IgD-negative memory B cell (primary cell): ENCODE measurements at regions not wholly inside any gene's neighbourhood (a gene's known extent, or its start where the extent isn't known, plus 50 kb on each side); places are given as distances from the start of the nearest gene placed in this dataset.

ENCODE experiments used
- H3K27ac Mint-ChIP-seq, 3 donors: one replicate each; pipeline ENCODE4 v1.8.0; 2020 to 2022; ENCODE audit warnings: mild to moderate bottlenecking in 3 of 3, mixed read lengths in 3 of 3, moderate library complexity in 1 of 3
- H3K27me3 Mint-ChIP-seq: one replicate; pipeline ENCODE4 v1.8.0; 2021; ENCODE audit warnings: mixed read lengths
- H3K36me3 Mint-ChIP-seq: one replicate; pipeline ENCODE4 v1.8.0; 2020; ENCODE audit warnings: mild to moderate bottlenecking, mixed read lengths
- H3K4me1 Mint-ChIP-seq, 3 donors: one replicate each; pipeline ENCODE4 v1.8.0; 2020 to 2022; ENCODE audit warnings: mixed read lengths in 3 of 3, mild to moderate bottlenecking in 1 of 3
- H3K4me3 Mint-ChIP-seq, 4 donors: one replicate each; pipeline ENCODE4 v1.8.0; 2020 to 2022; ENCODE audit warnings: mild to moderate bottlenecking in 4 of 4, mixed read lengths in 4 of 4, moderate library complexity in 3 of 4
- H3K9me3 Mint-ChIP-seq, 3 donors: one replicate each; pipeline ENCODE4 v1.8.0; 2020 to 2021; ENCODE audit warnings: mixed read lengths in 3 of 3, mild to moderate bottlenecking in 1 of 3

- Mint-ChIP-seq H3K27ac (no peak overlapping the region), H3K9me3 (no peaks in the 10 kb centered on the region), H3K36me3 (no peaks in the 10 kb centered on the region), H3K27me3 (no peaks in the 10 kb centered on the region), H3K4me3 (no peak overlapping the region), H3K4me1 (no peaks in the 10 kb centered on the region)
These were observed 99.4 kb upstream of the ZC3H12C start for GRCh38 chr11:109993786-109994185.

DNA sequence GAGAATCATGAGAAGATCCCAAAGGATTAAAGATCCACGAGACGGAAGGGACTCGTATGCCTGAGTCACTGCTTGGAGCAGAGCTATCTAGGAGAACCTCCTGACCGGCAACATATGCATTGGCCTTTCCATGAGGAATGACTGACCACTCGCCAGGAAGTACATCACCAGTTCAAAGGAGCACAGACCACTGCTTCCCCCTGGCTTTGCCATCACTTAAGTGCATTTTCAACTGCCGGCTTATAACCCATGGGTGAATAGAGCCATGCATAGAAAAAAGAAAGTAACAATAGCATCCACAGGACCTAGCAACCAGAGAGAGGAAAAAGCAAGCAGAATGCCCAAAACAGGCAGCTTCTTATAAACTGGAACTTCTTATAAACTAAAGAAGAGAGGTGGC lies 98.3 kb upstream of the ZC3H12C start:
- no peak overlapping the region for H3K4me3 Mint-ChIP-seq
- H3K9me3 Mint-ChIP-seq, result no peaks in the 10 kb centered on the region
- H3K4me1 Mint-ChIP-seq, result no peaks in the 10 kb centered on the region
- no peaks in the 10 kb centered on the region for H3K27me3 Mint-ChIP-seq
- no peaks in the 10 kb centered on the region for H3K36me3 Mint-ChIP-seq
- no peak overlapping the region for H3K27ac Mint-ChIP-seq

DNA sequence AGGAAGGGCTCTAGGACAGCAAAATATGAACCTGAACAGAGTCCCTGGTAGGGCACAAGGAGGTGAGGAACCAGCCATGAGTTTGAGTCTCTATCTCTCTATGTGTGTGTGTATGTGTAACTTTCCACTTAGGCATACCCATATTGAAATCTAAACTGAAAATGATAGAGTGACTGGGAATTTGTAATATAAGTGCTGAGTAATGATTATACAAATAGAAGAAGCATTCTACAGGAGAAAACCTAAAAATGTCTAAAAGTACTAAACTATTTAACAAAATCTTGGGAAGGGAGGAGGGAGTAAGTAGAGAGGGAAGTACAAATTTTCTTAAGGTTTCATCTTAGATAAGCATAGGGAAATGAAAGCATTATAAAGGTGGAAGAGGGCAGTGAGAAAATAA lies 97.1 kb upstream of the ZC3H12C start:
- H3K4me3 Mint-ChIP-seq, result no peak overlapping the region

DNA sequence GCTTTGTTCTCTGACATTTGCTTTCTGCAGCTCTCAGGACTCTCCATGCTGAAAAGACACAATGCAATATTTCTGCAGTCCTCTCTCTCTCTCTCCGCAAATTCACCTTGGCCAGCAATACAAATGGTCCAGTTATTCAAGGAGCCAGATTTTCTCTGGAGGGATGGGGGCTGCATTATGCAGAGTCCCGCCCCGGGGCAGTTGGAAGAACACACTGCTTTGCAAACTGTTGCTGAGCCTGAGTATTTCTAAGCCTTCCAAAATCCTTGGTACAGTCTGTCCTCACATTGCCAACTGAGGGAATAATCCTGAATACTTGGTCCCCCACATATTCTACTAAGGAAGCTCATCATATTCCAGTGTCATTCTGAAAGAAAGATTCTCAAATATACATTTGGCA lies 94.3 kb upstream of the ZC3H12C start:
- Mint-ChIP-seq H3K36me3 (no peaks in the 10 kb centered on the region), H3K4me1 (no peaks in the 10 kb centered on the region), H3K27me3 (peaks cover 10% of the 10 kb centered on the region), H3K27ac (no peak overlapping the region), H3K4me3 (no peak overlapping the region), H3K9me3 (no peaks in the 10 kb centered on the region)

More for the DNA sequence above, 97.1 kb upstream of the ZC3H12C start:
- peaks cover 3% of the 10 kb centered on the region for H3K27me3 Mint-ChIP-seq
- H3K9me3 Mint-ChIP-seq, result no peaks in the 10 kb centered on the region
- H3K36me3 Mint-ChIP-seq, result no peaks in the 10 kb centered on the region
- H3K4me1 Mint-ChIP-seq, result no peaks in the 10 kb centered on the region
- no peak overlapping the region for H3K27ac Mint-ChIP-seq

DNA sequence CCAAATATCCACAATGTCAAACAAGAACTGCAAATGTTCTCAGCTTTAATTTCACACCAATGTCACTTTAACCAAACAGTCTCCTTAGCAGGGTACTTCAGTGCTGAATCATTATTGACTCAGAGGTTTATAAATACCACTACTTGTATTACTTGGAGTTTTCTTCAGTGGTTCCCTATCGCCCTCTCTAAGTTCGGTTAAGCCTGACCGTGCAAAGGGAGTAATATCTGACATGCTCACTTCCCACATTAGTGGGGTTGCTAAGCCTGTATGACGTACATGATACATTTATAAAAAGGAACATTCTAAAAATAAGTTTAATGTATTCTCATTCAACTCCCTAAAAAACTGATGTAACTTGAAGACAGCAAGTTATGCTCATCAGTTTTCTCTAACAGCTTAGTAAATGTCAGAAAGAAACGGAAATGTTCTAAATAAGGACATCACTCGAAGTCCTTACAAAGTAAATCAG lies 93.1 kb upstream of the ZC3H12C start:
- Mint-ChIP-seq H3K9me3 (peaks cover 0 to 6% (median 0%) of the 10 kb centered on the region in 3 donors), H3K27me3 (peaks cover 16% of the 10 kb centered on the region), H3K4me3 (no peak overlapping the region), H3K36me3 (no peaks in the 10 kb centered on the region), H3K4me1 (no peaks in the 10 kb centered on the region), H3K27ac (no peak overlapping the region)

DNA sequence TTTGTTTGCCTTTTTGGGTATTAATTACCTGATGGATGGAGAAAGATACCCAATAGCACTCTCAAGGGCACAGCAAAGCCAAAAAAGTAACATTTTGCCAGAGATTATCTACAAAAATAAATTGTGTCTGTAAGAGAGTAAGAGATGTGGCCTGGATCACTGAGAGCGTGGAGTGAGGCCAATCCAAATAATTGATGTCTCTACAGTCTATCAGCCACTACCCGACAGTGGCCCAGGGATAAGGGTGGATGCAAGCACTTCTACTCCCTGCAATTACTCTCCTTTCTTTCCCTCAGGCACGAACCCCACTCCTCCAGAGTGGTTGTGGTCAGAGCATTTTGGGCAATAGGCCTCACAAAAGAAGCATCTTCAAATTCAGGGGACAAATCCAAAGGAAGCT lies 92.3 kb upstream of the ZC3H12C start:
- Mint-ChIP-seq H3K27me3 (peaks cover 17% of the 10 kb centered on the region), H3K27ac (no peak overlapping the region), H3K9me3 (peaks cover 0 to 6% (median 0%) of the 10 kb centered on the region in 3 donors), H3K4me1 (no peaks in the 10 kb centered on the region), H3K4me3 (no peak overlapping the region), H3K36me3 (no peaks in the 10 kb centered on the region)

DNA sequence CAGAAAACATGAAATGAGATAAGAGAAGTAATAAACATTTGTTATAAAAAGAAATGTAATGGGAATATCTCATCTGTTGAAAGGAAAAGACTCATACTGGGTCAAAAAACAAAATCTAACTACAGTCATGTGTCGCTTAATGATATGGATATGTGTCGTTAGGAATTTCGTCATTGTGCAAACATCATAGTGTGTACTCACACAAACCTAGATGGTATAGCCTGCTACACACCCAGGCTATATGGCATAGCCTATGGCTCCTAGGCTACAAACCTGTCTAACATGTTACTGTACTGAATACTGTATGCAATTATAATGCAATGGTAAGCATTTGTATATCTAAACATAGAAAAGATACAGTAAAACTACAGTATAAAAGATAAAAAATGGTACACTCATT lies 89.8 kb upstream of the ZC3H12C start:
- Mint-ChIP-seq H3K36me3 (no peaks in the 10 kb centered on the region), H3K4me3 (no peak overlapping the region), H3K4me1 (no peaks in the 10 kb centered on the region), H3K27ac (no peak overlapping the region), H3K9me3 (peaks cover 0 to 6% (median 0%) of the 10 kb centered on the region in 3 donors), H3K27me3 (peaks cover 19% of the 10 kb centered on the region)

GRCh38 chr11:110011595-110011994 lies 81.6 kb upstream of the ZC3H12C start:
- peaks cover 20% of the 10 kb centered on the region for H3K27me3 Mint-ChIP-seq
- H3K4me3 Mint-ChIP-seq, result no peak overlapping the region
- H3K36me3 Mint-ChIP-seq, result peaks cover 4% of the 10 kb centered on the region
- H3K4me1 Mint-ChIP-seq, result no peaks in the 10 kb centered on the region
- peaks cover 5 to 20% (median 19%) of the 10 kb centered on the region in 3 donors for H3K9me3 Mint-ChIP-seq
- no peak overlapping the region for H3K27ac Mint-ChIP-seq

DNA sequence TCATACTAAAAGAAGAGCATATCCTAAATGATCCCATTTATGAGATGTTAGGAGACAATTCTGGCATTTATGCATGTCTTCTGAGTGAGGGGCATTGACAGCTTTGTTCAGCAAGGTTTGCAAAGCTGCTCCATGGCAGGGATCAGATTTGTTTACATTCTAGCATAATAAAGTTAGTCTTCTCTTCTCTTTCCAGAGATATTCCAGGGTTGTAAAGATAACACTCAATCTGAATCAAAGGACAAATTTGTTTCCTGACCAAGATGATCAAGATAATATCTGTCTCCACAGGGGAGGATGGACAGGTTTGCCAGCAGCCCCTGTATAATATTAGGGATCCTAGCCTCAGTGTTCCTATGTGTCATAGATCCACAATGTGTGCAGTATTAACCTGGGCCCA lies 77.5 kb upstream of the ZC3H12C start:
- Mint-ChIP-seq H3K27me3 (peaks cover 16% of the 10 kb centered on the region), H3K9me3 (peaks cover 5 to 16% (median 15%) of the 10 kb centered on the region in 3 donors), H3K27ac (no peak overlapping the region), H3K4me3 (no peak overlapping the region), H3K36me3 (peaks cover 7% of the 10 kb centered on the region), H3K4me1 (no peaks in the 10 kb centered on the region)

- peaks cover 23% of the 10 kb centered on the region for H3K27me3 Mint-ChIP-seq
- H3K27ac Mint-ChIP-seq, result no peak overlapping the region
- peaks cover 3% of the 10 kb centered on the region for H3K36me3 Mint-ChIP-seq
- peaks cover 0 to 10% (median 3%) of the 10 kb centered on the region in 3 donors for H3K9me3 Mint-ChIP-seq
- no peak overlapping the region for H3K4me3 Mint-ChIP-seq
- no peaks in the 10 kb centered on the region for H3K4me1 Mint-ChIP-seq
These were observed 73.5 kb upstream of the ZC3H12C start for GRCh38 chr11:110019675-110020074.

- no peak overlapping the region for H3K4me3 Mint-ChIP-seq
- peaks cover 3% of the 10 kb centered on the region for H3K36me3 Mint-ChIP-seq
- peaks cover 6 to 8% (median 6%) of the 10 kb centered on the region in 3 donors for H3K4me1 Mint-ChIP-seq
- H3K27me3 Mint-ChIP-seq, result peaks cover 21% of the 10 kb centered on the region
- H3K9me3 Mint-ChIP-seq, result peaks cover 0 to 6% (median 2%) of the 10 kb centered on the region in 3 donors
- no peak overlapping the region for H3K27ac Mint-ChIP-seq
These were observed 70.6 kb upstream of the ZC3H12C start for GRCh38 chr11:110022548-110022947.

DNA sequence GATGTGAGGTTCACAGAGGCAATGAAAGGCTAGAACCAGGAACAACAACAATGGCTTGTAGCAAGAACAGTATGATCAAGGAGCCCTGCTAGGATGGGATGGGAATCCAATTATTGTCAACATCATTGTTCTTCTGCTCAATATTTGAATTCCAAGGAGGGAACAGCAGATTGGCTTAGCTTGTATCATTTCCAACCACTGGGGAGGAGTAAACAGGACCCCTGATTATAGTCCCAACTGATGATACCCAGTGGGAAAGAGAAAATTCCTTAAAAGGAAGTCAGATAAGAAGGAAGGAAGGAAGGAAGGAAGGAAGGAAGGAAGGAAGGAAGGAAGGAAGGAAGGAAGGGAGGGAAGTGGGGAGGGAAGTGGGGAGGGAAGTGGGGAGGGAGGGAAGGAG lies 69.5 kb upstream of the ZC3H12C start:
- H3K27me3 Mint-ChIP-seq, result peaks cover 18% of the 10 kb centered on the region
- H3K4me3 Mint-ChIP-seq, result no peak overlapping the region
- H3K27ac Mint-ChIP-seq, result no peak overlapping the region
- H3K36me3 Mint-ChIP-seq, result peaks cover 3% of the 10 kb centered on the region
- H3K4me1 Mint-ChIP-seq, result peaks cover 6 to 13% (median 10%) of the 10 kb centered on the region in 3 donors
- H3K9me3 Mint-ChIP-seq, result peaks cover 2 to 11% (median 4%) of the 10 kb centered on the region in 3 donors

DNA sequence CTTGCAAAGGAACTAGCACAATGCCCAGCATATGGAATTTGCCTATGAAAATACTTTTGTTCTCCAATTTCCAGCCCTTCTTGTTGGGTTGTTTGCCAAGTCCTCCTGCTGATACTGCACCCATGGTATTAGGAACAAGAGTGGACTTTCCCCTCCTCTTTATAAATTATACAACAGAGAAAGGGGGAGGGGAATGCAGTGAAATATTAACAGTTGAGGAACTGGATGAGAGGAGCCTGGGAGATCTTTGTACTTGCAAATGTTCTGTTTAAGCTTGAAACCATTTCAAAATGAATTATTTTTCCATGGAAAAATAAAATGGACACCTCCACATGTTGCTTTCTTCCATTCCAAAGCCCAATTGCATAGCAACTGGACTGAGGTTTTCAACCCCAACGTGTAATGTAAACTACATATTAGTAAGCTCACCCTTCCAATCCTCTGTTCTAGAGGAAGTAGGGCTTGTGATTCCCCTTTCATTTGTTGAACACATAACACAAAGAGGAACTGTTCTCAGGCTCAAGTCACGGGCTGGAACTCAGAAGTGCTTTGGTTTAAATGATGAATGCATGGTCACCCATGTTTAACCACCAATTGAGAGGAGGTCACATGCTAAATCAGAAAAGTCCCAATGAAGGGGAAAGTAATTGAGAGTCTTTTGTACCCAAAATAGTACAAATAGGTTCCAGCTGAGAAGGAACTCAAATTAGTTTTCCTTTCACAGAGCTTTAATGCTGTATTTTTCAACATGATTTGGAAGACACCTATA lies 66.2 kb upstream of the ZC3H12C start:
- peak overlapping the region in 2 of 4 donors; percentile 65 to 73 for H3K4me3 Mint-ChIP-seq
- peaks cover 2% of the 10 kb centered on the region for H3K36me3 Mint-ChIP-seq
- peaks cover 6 to 13% (median 10%) of the 10 kb centered on the region in 3 donors for H3K4me1 Mint-ChIP-seq
- H3K27me3 Mint-ChIP-seq, result peaks cover 28% of the 10 kb centered on the region
- H3K9me3 Mint-ChIP-seq, result peaks cover 4 to 12% (median 8%) of the 10 kb centered on the region in 3 donors
- peak overlapping the region in 2 of 3 donors; percentile 0 to 73 for H3K27ac Mint-ChIP-seq

GRCh38 chr11:110027627-110028371 lies 65.4 kb upstream of the ZC3H12C start:
- peaks cover 6 to 13% (median 10%) of the 10 kb centered on the region in 3 donors for H3K4me1 Mint-ChIP-seq
- peak overlapping the region in 2 of 3 donors; percentile 0 to 73 for H3K27ac Mint-ChIP-seq
- peaks cover 28% of the 10 kb centered on the region for H3K27me3 Mint-ChIP-seq
- peak overlapping the region in 2 of 4 donors; percentile 65 to 73 for H3K4me3 Mint-ChIP-seq
- H3K9me3 Mint-ChIP-seq, result peaks cover 4 to 9% (median 8%) of the 10 kb centered on the region in 3 donors
- H3K36me3 Mint-ChIP-seq, result peaks cover 2% of the 10 kb centered on the region

GRCh38 chr11:110028921-110029320 lies 64.3 kb upstream of the ZC3H12C start:
- Mint-ChIP-seq H3K4me3 (no peak overlapping the region), H3K27ac (no peak overlapping the region), H3K36me3 (peaks cover 2% of the 10 kb centered on the region), H3K27me3 (peaks cover 30% of the 10 kb centered on the region), H3K4me1 (peaks cover 6 to 13% (median 10%) of the 10 kb centered on the region in 3 donors), H3K9me3 (peaks cover 4 to 11% (median 9%) of the 10 kb centered on the region in 3 donors)
